DND-41 (cell line): ENCODE measurements at regions not wholly inside any gene's neighbourhood (a gene's known extent, or its start where the extent isn't known, plus 50 kb on each side); places are given as distances from the start of the nearest gene placed in this dataset.

ENCODE experiments used
- CTCF ChIP-seq: IDR thresholded peaks from 2 replicates; pipeline ENCODE4 v1.5.1; 2012; ENCODE audit warnings: borderline replicate concordance, low read length, moderate library complexity, mild to moderate bottlenecking; ENCODE audit not compliant: poor library complexity, severe bottlenecking; ENCODE audit errors: extremely low read depth
- EZH2 ChIP-seq: IDR thresholded peaks from 3 replicates; pipeline ENCODE4 v1.6.1; 2012; ENCODE audit warnings: borderline replicate concordance, low read depth, mild to moderate bottlenecking, moderate library complexity, low read length, inconsistent platforms; ENCODE audit not compliant: severe bottlenecking

GRCh38 chr11:110982214-110982613 lies 263.3 kb upstream of the POU2AF2 start:
- no peak for TF ChIP-seq CTCF
- TF ChIP-seq EZH2, result no peak
